ENCODE measurements at regions not wholly inside any gene's neighbourhood (a gene's known extent, or its start where the extent isn't known, plus 50 kb on each side); places are given as distances from the start of the nearest gene placed in this dataset.

DNA sequence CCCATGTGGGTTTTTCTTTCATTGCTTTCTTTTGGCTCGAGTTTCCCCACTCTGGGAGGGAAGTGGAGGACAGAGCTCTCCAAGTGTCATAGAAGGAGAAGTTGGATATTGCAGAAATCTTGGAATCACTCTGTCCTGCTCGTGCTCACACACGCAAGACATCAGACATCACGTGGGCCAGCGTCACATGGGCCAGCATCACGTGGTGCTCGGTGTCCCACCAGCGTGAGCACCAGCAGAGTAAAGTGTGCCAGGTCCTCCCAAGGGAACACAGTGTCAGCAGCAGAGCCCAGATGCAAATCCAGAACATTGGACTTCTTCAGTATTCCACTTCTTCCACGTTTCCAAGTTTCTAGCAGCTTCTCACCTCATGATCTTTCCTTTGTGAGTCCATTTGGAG lies 327.0 kb downstream of the FOXL1 start:
- TF ChIP-seq EZH2 (IDR thresholded peaks at IDR 0.05; ENCODE audit: insufficient read depth, poor library complexity, severe bottlenecking) (no peak), EZH2phosphoT487 (IDR thresholded peaks at IDR 0.05; ENCODE audit: insufficient read depth, low read depth) (no peak)

Data from GM23248 (cell line).